Ovary (tissue), 3 donors: ENCODE measurements at regions not wholly inside any gene's neighbourhood (a gene's known extent, or its start where the extent isn't known, plus 50 kb on each side); places are given as distances from the start of the nearest gene placed in this dataset.

Experiments used
- EP300 ChIP-seq: sonication (generic); formaldehyde crosslinking; IDR thresholded peaks from one replicate; pipeline ENCODE4 v1.6.1; 2017; ENCODE audit warnings: antibody characterized with exemption
- POLR2A ChIP-seq: fragments of 450-650 bp; IDR thresholded peaks from one replicate; pipeline ENCODE4 v1.6.1; 2017; ENCODE audit warnings: antibody characterized with exemption, mild to moderate bottlenecking, moderate library complexity
- TF ChIP-seq, protein P1 (sequence below), 3 donors: fragments of 450-650 bp in 2 of 3; fragments of 200-600 bp in 1 of 3; IDR thresholded peaks; one replicate each; pipeline versions ENCODE4 v1.5.1 to v1.8.0; 2016 to 2022; ENCODE audit warnings: antibody characterized with exemption in 3 of 3, mild to moderate bottlenecking in 1 of 3
- donor health status: DM: no; HTN: no; CAD: no.

DNA sequence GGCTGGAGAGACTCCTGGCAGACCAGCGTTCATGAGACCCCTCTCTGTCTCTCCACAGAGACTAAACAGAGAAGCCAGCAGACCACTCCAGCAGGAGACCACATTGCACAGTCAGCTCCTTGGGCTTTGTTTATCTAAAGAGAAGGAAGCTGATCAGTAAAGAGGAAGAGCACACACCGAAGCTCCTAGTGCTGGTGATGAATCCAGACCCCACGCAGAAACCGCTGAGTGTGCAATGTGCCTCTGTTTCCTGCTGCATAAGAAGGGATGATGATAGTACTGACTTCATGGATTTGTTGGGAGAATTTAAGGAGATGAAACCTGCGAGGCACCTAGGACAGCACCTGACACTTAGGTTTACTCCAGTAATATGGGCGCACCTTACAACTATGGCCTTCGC lies 544.1 kb upstream of the ID2 start:
- TF ChIP-seq, protein P1, sequence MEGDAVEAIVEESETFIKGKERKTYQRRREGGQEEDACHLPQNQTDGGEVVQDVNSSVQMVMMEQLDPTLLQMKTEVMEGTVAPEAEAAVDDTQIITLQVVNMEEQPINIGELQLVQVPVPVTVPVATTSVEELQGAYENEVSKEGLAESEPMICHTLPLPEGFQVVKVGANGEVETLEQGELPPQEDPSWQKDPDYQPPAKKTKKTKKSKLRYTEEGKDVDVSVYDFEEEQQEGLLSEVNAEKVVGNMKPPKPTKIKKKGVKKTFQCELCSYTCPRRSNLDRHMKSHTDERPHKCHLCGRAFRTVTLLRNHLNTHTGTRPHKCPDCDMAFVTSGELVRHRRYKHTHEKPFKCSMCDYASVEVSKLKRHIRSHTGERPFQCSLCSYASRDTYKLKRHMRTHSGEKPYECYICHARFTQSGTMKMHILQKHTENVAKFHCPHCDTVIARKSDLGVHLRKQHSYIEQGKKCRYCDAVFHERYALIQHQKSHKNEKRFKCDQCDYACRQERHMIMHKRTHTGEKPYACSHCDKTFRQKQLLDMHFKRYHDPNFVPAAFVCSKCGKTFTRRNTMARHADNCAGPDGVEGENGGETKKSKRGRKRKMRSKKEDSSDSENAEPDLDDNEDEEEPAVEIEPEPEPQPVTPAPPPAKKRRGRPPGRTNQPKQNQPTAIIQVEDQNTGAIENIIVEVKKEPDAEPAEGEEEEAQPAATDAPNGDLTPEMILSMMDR (IDR thresholded peaks at IDR 0.05): no peak
- no peak for TF ChIP-seq POLR2A
- no peak for TF ChIP-seq EP300
